SJCRH30 (cell line): ENCODE measurements at regions not wholly inside any gene's neighbourhood (a gene's known extent, or its start where the extent isn't known, plus 50 kb on each side); places are given as distances from the start of the nearest gene placed in this dataset.
"Not testable (repeated sequence)": the region's sequence is repeated elsewhere in the genome, so short reads cannot be mapped to it uniquely, and the experiment has no call there.

Experiments used
- DNase-seq, 2 experiments: peaks; one replicate each; pipeline ENCODE4 v3.0.0-alpha.2; 2015 to 2020
- H3K27ac ChIP-seq: fragments of 250-450 bp; sonication (Bioruptor Pico); 2 replicates; pipeline ENCODE4 v1.5.1; 2020; ENCODE audit warnings: mild to moderate bottlenecking, moderate library complexity
- H3K27me3 ChIP-seq: fragments of 250-450 bp; sonication (Bioruptor Pico); 2 replicates; pipeline ENCODE4 v1.5.1; 2020; ENCODE audit warnings: mild to moderate bottlenecking, moderate library complexity
- H3K36me3 ChIP-seq: fragments of 250-450 bp; sonication (Bioruptor Pico); 2 replicates; pipeline ENCODE4 v1.5.1; 2020; ENCODE audit warnings: mild to moderate bottlenecking, moderate library complexity
- H3K4me1 ChIP-seq: fragments of 250-450 bp; sonication (Bioruptor Pico); 2 replicates; pipeline ENCODE4 v1.5.1; 2020; ENCODE audit warnings: mild to moderate bottlenecking, moderate library complexity
- H3K4me3 ChIP-seq: fragments of 250-450 bp; sonication (Bioruptor Pico); 2 replicates; pipeline ENCODE4 v1.5.1; 2020; ENCODE audit warnings: mild to moderate bottlenecking, moderate library complexity
- H3K9me3 ChIP-seq: fragments of 250-450 bp; sonication (Bioruptor Pico); replicated peaks from 2 replicates; pipeline ENCODE4 v1.5.1; 2020; ENCODE audit warnings: mild to moderate bottlenecking, moderate library complexity

DNA sequence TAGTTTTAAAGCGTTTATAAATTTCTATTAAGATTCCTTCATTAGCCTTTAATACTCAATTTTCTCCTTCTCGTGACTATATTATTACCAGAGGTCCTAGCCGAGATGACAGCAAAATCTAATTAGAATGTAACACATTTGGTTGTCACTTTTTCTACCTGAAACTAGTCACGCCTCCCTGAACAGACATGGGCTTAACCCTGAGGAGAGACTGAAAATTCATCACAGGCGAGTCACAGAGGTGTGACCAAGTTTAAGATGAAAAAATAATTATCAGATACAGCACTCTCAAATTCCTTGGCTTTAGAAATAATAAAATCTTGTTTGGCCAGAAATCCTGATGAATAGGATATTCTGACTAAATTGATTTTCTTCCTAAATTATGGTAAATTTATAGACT is 834.4 kb upstream of the SLC39A10 start:
- H3K36me3 ChIP-seq = no peaks in the 10 kb centered on the region
- H3K27me3 ChIP-seq = no peaks in the 10 kb centered on the region
- no peaks in the 10 kb centered on the region for H3K4me1 ChIP-seq
- no peaks in the 10 kb centered on the region for H3K9me3 ChIP-seq
- no peak overlapping the region for H3K4me3 ChIP-seq
- no peak overlapping the region for H3K27ac ChIP-seq
- DNase-seq = no peak

DNA sequence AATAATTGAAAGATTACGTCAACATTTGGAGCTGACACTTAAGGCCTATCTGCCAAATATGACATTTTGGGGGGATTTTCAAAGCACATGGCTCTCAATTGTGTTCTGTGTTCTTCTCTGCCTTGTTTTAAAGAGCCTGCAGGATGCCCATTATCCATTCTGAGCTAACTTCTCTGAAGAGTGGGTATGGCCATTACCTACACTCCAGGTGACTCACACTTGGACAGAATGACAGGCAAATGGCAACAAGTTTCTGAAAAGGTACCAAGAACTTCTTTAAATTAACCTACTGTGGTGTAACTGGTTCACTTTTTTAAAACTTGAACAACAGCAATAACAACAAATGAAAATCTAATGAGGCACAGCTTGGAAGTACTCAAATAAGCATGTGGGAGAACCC is 834.9 kb upstream of the SLC39A10 start:
- H3K27ac ChIP-seq = no peak overlapping the region
- H3K9me3 ChIP-seq = no peaks in the 10 kb centered on the region
- H3K4me3 ChIP-seq = no peak overlapping the region
- H3K27me3 ChIP-seq = no peaks in the 10 kb centered on the region
- DNase-seq = no peak
- H3K36me3 ChIP-seq = no peaks in the 10 kb centered on the region
- no peaks in the 10 kb centered on the region for H3K4me1 ChIP-seq

DNA sequence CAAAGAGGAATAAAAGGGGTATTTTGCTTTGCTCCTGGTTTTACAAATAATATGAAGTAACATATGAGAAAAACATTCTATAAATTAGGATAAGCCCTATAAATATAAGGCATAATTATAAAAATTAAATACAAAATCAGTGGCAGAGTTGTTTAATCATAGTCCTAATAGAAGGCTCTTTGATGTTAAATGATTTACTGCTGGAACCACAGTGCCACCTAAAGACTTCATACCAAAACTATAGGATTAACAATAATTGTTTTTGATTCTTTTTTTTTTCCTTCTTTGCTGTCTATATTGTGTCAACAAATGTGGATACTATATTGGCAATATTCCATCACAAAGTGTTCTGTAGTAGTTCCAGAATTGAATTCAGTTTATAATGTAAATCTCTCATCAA is 837.7 kb upstream of the SLC39A10 start:
- H3K9me3 ChIP-seq = no peaks in the 10 kb centered on the region
- H3K36me3 ChIP-seq = no peaks in the 10 kb centered on the region
- no peak overlapping the region for H3K27ac ChIP-seq
- H3K27me3 ChIP-seq = no peaks in the 10 kb centered on the region
- H3K4me3 ChIP-seq = no peak overlapping the region
- H3K4me1 ChIP-seq = no peaks in the 10 kb centered on the region
- DNase-seq = peak in 1 of 2 experiments; percentile 60

DNA sequence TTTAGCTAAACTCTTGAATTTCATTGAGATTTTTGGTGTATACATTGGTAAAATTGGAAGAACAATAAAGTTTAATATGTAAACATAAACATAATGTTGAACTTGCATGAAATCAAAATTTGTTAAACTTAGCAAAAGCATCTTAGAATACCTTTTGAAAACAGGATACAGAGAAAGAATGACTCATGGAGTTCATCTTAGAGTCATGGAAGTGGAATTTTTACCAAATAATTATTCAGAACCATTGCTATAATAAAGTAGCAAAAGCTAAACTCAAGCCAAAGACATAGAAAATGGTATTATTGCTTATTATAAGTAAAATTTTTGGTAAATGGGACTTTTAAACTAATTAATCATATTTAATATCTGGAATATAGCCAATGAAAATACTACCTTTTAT is 841.6 kb upstream of the SLC39A10 start:
- DNase-seq = no peak
- Histone ChIP-seq H3K4me1 (no peaks in the 10 kb centered on the region), H3K9me3 (no peaks in the 10 kb centered on the region), H3K4me3 (no peak overlapping the region), H3K36me3 (no peaks in the 10 kb centered on the region), H3K27ac (no peak overlapping the region), H3K27me3 (no peaks in the 10 kb centered on the region)

DNA sequence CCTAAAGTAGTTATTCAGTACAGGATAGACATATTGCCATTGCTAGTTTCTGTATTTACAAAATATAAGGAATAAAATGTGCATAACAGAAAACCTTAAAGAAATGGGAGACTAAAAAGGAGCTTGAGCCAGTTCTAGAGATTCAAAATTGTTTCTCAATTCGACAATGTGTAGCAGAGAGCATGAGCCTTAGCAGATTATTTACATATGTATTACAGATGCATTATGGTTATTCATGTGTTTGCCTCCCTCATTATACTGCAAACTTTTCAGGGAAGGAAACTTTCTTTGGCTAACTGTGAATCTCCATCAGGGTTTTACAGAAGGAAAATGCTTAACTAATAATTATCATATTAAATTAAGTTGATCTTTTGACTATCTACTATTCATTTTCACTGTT is 854.4 kb upstream of the SLC39A10 start:
- no peak overlapping the region for H3K27ac ChIP-seq
- H3K27me3 ChIP-seq = no peaks in the 10 kb centered on the region; the same call in 1 of the 2 replicates
- no peak overlapping the region for H3K4me3 ChIP-seq
- no peaks in the 10 kb centered on the region; the same call in 1 of the 2 replicates for H3K9me3 ChIP-seq
- no peak for DNase-seq
- H3K4me1 ChIP-seq = no peaks in the 10 kb centered on the region
- no peaks in the 10 kb centered on the region for H3K36me3 ChIP-seq

DNA sequence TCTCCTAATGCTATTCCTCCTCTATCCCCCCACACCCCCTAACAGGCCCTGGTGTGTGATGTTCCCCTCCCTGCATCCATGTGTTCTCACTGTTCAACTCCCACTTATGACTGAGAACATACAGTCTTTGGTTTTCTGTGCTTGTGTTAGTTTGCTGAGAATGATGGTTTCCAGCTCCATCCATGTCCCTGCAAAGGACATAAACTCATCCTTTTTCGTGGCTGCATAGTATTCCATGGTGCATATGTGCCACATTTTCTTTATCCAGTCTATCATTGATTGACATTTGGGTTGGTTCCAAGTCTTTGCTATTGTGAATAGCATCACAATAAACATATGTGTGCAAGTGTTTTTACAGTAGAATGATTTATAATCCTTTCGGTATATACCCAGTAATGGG is 870.0 kb upstream of the SLC39A10 start:
- not testable (repeated sequence) for H3K9me3 ChIP-seq, H3K4me1 ChIP-seq, H3K27ac ChIP-seq, H3K27me3 ChIP-seq, DNase-seq, H3K36me3 ChIP-seq, H3K4me3 ChIP-seq

DNA sequence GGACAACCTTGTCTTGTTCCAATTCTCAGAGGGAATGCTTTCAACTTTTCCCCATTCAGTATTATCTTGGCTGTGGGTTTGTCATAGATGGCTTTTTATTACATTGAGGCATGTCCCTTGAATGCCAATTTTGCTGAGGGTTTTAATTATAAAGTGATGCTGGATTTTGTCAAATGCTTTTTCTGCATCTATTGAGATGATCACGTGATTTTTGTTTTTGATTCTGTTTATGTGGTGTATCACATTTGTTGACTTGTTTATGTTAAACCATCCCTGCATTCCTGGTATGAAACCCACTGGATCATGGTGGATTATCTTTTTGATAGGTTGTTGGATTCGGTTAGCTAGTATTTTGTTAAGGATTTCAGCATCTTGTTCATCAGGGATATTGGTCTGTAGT is 885.6 kb upstream of the SLC39A10 start:
- not testable (repeated sequence) for H3K4me1 ChIP-seq, H3K4me3 ChIP-seq, H3K9me3 ChIP-seq, H3K27me3 ChIP-seq, DNase-seq, H3K36me3 ChIP-seq, H3K27ac ChIP-seq

DNA sequence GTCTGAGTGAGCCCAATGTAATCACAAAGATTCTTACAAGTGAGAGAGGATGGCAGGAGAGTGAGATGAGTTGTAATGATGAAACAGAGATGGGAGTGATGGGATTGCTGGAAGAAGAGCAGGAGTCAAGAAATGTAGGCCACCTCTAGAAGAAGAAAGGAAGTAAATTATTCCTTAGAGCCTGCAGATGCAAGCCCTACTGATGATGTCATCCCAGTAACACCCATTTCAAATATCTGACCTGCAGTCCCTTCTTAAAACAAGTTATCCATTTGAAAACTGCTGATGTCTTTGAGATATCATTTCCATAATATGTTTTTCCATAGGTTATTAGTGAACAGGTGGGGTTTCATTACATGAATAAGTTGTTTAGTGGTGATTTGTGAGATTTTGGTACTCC is 888.0 kb upstream of the SLC39A10 start:
- Histone ChIP-seq H3K4me3 (no peak overlapping the region), H3K27me3 (no peaks in the 10 kb centered on the region), H3K36me3 (no peaks in the 10 kb centered on the region), H3K4me1 (no peaks in the 10 kb centered on the region), H3K9me3 (no peaks in the 10 kb centered on the region), H3K27ac (no peak overlapping the region)
- no peak for DNase-seq

DNA sequence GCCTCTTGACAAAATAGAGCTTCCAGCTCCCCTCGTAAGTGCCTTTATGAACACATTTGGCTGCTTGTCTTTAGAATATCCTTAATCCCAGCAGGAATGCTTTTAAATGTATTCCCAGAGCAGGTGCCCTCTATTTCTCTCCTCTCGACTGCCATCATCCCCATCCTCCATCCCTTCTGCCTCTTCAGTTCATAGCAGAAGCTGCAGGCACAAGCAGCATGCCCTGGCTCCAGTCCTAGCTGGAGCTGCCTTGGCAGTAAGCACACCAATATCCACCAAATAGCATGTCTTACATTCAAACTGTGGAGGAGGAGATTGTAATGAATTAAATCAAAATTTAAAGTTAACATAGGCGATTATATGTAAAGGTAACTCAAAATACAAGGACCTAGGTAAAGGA is 891.3 kb upstream of the SLC39A10 start:
- DNase-seq = no peak
- H3K4me1 ChIP-seq = no peaks in the 10 kb centered on the region
- H3K4me3 ChIP-seq = no peak overlapping the region
- no peaks in the 10 kb centered on the region for H3K9me3 ChIP-seq
- H3K27me3 ChIP-seq = no peaks in the 10 kb centered on the region
- H3K27ac ChIP-seq = no peak overlapping the region
- no peaks in the 10 kb centered on the region for H3K36me3 ChIP-seq

DNA sequence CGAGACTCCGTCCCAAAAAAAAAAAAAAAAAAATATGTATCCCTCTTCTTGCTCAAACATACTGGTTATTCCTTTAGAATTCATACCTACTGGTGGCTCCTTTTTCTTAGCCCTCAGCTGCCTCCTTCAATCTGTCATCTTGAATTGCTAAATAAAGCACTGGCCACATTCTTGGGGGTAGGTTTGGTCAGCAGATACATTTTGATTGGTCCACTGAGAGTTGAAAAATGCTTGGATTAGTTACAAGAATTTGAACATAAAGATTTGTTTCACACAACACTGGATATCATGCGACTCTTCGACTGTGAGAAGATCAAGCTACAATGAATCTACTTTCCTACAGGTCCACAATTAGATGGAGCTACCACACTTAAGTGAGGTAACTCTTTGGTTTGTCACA is 906.1 kb upstream of the SLC39A10 start:
- H3K4me3 ChIP-seq = no peak overlapping the region
- peak overlapping the region; percentile 39 for H3K27ac ChIP-seq

DNA sequence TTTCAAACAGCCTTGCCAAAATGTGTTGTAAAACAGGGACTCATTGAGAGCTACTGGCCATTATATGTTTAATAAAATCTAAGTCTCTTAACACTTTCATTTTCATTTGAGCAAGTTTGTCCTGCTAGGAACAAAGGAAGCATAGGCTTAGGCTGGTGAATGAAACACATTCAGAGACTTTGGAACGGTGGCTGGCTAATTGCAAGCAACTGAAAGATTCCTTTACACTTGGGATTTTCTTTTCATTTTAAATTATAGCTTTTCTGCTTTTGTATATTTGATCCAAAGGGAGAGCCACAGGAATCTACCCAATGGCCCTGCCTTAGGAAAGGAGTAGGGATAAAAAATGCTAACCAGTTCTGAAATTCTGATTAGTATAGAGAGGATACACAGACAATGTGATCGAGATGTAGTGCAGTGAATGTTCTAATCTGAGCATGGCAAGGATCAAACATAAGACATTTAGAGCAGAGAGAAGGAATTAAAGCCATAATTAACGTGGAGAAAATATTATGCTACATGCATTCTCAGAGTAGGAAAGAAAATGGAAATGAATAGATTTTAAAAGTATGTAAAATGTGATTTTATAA is 911.4 kb upstream of the SLC39A10 start:
- H3K27ac ChIP-seq = peak overlapping the region; percentile 2; the same call in 1 of the 2 replicates
- H3K9me3 ChIP-seq = no peaks in the 10 kb centered on the region
- no peaks in the 10 kb centered on the region for H3K36me3 ChIP-seq
- peak in 1 of 2 experiments; percentile 58 for DNase-seq
- H3K4me3 ChIP-seq = peak overlapping the region; percentile 12
- no peaks in the 10 kb centered on the region for H3K27me3 ChIP-seq
- 0 out of 2 replicates have a peak, but pooled peaks cover 5% of the 10 kb centered on the region for H3K4me1 ChIP-seq

More for the DNA sequence above, 906.1 kb upstream of the SLC39A10 start:
- Histone ChIP-seq H3K9me3 (no peaks in the 10 kb centered on the region), H3K4me1 (peaks cover 24% of the 10 kb centered on the region), H3K36me3 (no peaks in the 10 kb centered on the region), H3K27me3 (no peaks in the 10 kb centered on the region)
- peak; percentile 89 to 94 for DNase-seq

DNA sequence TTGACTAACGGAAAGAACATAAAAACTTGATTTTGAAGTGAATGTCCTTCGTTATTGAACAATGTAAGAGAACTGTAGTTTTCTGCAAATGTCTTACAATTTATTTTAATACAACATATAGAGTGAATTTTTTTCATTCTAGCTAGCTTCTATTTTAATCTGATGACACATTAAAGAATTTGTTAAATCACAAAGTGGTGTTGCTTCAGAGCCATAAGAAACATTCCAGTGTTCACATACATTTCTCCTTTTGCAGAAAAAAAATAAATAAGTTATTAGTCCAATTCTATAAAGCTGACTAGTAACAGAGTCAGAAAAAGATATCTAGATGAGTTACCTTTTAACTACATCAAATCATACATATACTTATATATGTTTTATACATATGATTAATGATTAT is 914.3 kb upstream of the SLC39A10 start:
- no peak overlapping the region for H3K4me3 ChIP-seq
- H3K27me3 ChIP-seq = no peaks in the 10 kb centered on the region
- no peak overlapping the region for H3K27ac ChIP-seq
- no peak for DNase-seq
- H3K4me1 ChIP-seq = 0 out of 2 replicates have a peak, but pooled peaks cover 5% of the 10 kb centered on the region
- H3K36me3 ChIP-seq = no peaks in the 10 kb centered on the region
- H3K9me3 ChIP-seq = no peaks in the 10 kb centered on the region

DNA sequence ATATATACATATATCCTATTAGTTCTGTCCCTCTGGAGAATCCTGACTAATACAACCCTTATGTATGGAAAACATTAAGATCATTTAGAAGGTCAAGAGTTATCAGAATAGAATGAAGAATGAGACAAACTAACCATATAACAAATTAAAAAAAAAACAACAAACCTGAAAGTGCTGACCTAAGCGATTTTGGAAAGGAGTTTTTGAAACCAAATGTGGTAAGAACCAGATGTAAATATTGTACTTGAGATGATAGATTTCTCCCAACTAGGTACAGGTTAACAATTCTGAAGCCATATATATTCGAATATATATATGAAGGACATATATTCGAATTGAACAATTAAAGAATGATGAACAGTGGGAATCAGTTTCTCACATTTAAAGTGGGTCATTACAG is 917.8 kb upstream of the SLC39A10 start:
- Histone ChIP-seq H3K27me3 (no peaks in the 10 kb centered on the region), H3K9me3 (0 out of 2 replicates have a peak, but pooled peaks cover 3% of the 10 kb centered on the region), H3K36me3 (no peaks in the 10 kb centered on the region), H3K4me1 (peaks cover 2% of the 10 kb centered on the region; the same call in 1 of the 2 replicates), H3K4me3 (no peak overlapping the region), H3K27ac (no peak overlapping the region)
- DNase-seq = no peak

DNA sequence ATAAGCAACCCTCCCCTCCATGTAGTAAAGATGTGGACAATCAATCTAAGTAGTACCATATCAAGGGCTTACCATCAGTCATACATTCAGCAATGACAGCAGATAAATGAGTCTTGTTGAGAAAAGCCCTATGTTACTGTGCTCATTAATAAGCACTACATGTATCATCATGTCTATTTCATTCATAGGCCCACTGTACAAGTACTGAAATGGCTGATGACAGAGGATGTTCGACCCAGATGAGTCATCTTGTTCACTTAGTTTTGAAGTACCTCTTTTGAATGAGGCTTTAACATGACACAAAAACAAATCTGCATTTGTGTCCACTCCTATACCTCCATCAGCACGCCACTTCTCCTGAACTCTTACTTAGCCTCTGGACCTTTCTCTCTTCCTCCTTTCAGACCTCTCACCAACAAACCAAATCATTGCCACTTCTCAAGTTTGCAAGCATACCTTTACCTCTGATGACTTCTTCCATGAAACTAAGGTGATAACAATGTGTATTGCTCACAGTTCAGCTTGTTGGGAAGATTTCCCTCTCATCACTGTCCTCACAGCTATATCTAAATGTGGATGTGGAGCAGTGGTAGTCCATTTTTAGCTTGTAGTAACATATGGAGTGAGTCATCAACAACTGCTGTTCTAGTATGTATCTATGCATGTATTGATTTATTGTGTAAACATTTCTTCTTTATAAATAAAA is 921.0 kb upstream of the SLC39A10 start:
- 0 out of 2 replicates have a peak, but pooled peaks cover 3% of the 10 kb centered on the region for H3K9me3 ChIP-seq
- H3K27me3 ChIP-seq = no peaks in the 10 kb centered on the region
- no peak for DNase-seq
- no peaks in the 10 kb centered on the region for H3K36me3 ChIP-seq
- H3K4me3 ChIP-seq = no peak overlapping the region
- peaks cover 9% of the 10 kb centered on the region for H3K4me1 ChIP-seq
- H3K27ac ChIP-seq = no peak overlapping the region

DNA sequence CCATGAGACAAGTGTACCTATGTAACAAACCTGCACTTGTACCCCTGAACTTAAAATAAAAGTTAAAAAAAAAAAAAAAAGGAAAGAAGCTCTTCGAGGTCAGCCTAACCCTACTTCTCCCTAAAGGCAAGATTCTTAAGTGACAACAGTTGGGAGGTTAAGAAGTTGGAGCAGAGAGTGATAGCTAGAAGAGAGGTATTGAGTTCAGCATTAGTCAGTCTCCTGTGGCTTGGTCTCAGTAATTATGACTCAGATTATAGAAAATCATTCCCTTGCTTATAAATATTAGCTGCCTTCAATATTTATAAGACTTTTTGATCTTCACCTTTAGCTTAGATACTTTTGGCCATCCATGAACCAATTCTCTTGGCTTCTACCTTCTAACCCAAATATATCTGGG is 926.8 kb upstream of the SLC39A10 start:
- Histone ChIP-seq H3K9me3 (0 out of 2 replicates have a peak, but pooled peaks cover 3% of the 10 kb centered on the region), H3K4me1 (peaks cover 11% of the 10 kb centered on the region), H3K27ac (no peak overlapping the region), H3K27me3 (no peaks in the 10 kb centered on the region), H3K4me3 (no peak overlapping the region), H3K36me3 (no peaks in the 10 kb centered on the region)
- no peak for DNase-seq

DNA sequence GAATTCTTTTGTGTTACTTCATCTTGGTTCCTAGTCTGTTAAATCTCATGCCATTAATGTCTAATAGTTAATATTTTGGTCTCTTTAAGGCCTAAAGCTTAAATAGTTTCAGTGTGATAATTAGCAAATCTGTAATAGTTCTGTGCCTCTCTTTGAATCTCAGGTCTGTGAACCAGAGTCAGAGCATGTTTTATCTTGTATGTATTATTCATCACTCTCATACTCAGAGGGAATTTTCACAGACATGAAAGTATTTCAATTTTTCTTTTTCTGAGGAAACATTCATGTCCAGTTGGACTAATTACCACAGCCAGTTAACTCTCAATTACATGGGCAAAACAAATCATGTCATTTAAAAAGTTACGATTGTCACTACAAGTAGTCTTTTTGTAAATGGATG is 931.9 kb upstream of the SLC39A10 start:
- H3K27ac ChIP-seq = no peak overlapping the region
- H3K36me3 ChIP-seq = no peaks in the 10 kb centered on the region
- H3K4me1 ChIP-seq = peaks cover 19% of the 10 kb centered on the region
- no peak overlapping the region for H3K4me3 ChIP-seq
- 0 out of 2 replicates have a peak, but pooled peaks cover 4% of the 10 kb centered on the region for H3K27me3 ChIP-seq
- H3K9me3 ChIP-seq = no peaks in the 10 kb centered on the region
- no peak for DNase-seq
